ENCODE measurements at regions not wholly inside any gene's neighbourhood (a gene's known extent, or its start where the extent isn't known, plus 50 kb on each side); places are given as distances from the start of the nearest gene placed in this dataset.

- TF ChIP-seq CTCF (IDR thresholded peaks at IDR 0.05; ENCODE audit: insufficient read depth, low read length, poor library complexity, severe bottlenecking) (no peak), EZH2phosphoT487 (conservative IDR thresholded peaks at IDR 0.05; ENCODE audit: low read length) (no peak)
These were observed 143.1 kb upstream of the GJE1 start for GRCh38 chr6:141989706-141989959.
